K562 (cell line): ENCODE measurements at regions not wholly inside any gene's neighbourhood (a gene's known extent, or its start where the extent isn't known, plus 50 kb on each side); places are given as distances from the start of the nearest gene placed in this dataset.

Source experiments
- CEBPG ChIP-seq, 3 experiments: fragments of 200-800 bp in 1 of 3; sonication (Bioruptor generic) in 1 of 3; sonication (generic) in 1 of 3; formaldehyde crosslinking in 1 of 3; IDR thresholded peaks in 2 of 3; conservative IDR thresholded peaks in 1 of 3; 2 replicates each; pipeline versions ENCODE4 v1.6.1 to v1.8.0; 2016 to 2022; ENCODE audit warnings: missing compliant biosample characterization in 2 of 3, missing genetic modification characterization in 2 of 3, mild to moderate bottlenecking in 1 of 3, missing genetic modification reagents in 1 of 3
- CXXC5 ChIP-seq: fragments of 250-450 bp; sonication (Bioruptor Pico); IDR thresholded peaks from 2 replicates; pipeline ENCODE4 v1.8.0; 2022; ENCODE audit warnings: inconsistent platforms, mild to moderate bottlenecking, moderate library complexity
- ETV5 ChIP-seq: sonication (generic); formaldehyde crosslinking; IDR thresholded peaks from 2 replicates; pipeline ENCODE4 v1.4.0; 2020; ENCODE audit warnings: low read depth, mild to moderate bottlenecking, missing genetic modification reagents
- ILF3 ChIP-seq: fragments of 450-650 bp; IDR thresholded peaks from 2 replicates; pipeline ENCODE4 v1.6.1; 2018; ENCODE audit warnings: antibody characterized with exemption, mild to moderate bottlenecking, moderate library complexity, borderline replicate concordance
- KDM2B ChIP-seq: fragments of 250-450 bp; sonication (Bioruptor Pico); IDR thresholded peaks from 2 replicates; pipeline ENCODE4 v1.8.0; 2021; ENCODE audit warnings: mild to moderate bottlenecking, moderate library complexity
- MAZ ChIP-seq, 2 experiments: fragments of 450-650 bp in 1 of 2; sonication (generic) in 1 of 2; formaldehyde crosslinking; IDR thresholded peaks in 1 of 2; conservative IDR thresholded peaks in 1 of 2; 2 replicates each; pipeline versions ENCODE4 v1.4.0 to v1.5.0; 2020; ENCODE audit warnings: mild to moderate bottlenecking in 1 of 2, missing genetic modification reagents in 1 of 2
- MTA1 ChIP-seq: fragments of 450-650 bp; IDR thresholded peaks from 2 replicates; pipeline ENCODE4 v1.6.1; 2017; ENCODE audit warnings: borderline replicate concordance
- POLR2A ChIP-seq: fragments of 450-650 bp; conservative IDR thresholded peaks from 2 replicates; pipeline ENCODE4 v1.6.1; 2016
- SMAD2 ChIP-seq: fragments of 150-350 bp; IDR thresholded peaks from 2 replicates; pipeline ENCODE4 v1.6.1; 2014; ENCODE audit warnings: low read depth, mild to moderate bottlenecking, low read length
- ZNF551 ChIP-seq: fragments of 250-450 bp; sonication (Bioruptor Pico); IDR thresholded peaks from 2 replicates; pipeline ENCODE4 v1.5.0; 2021; ENCODE audit warnings: mild to moderate bottlenecking, moderate library complexity
- ZNF583 ChIP-seq: fragments of 250-450 bp; sonication (Bioruptor Pico); IDR thresholded peaks from 2 replicates; pipeline ENCODE4 v1.4.0; 2020
- TF ChIP-seq, protein P1 (sequence below): sonication (generic); formaldehyde crosslinking; IDR thresholded peaks from 2 replicates; pipeline ENCODE4 v1.9.0; 2022; ENCODE audit warnings: mild to moderate bottlenecking, missing genetic modification reagents
- TF ChIP-seq, protein P2 (sequence below), 3 experiments: IDR thresholded peaks in 2 of 3; conservative IDR thresholded peaks in 1 of 3; 2 replicates each; pipeline ENCODE4 v1.5.1; 2011 to 2012; ENCODE audit warnings: low read length in 3 of 3, mild to moderate bottlenecking in 3 of 3, control low read depth in 2 of 3, improper control_type of control experiment in 1 of 3, inconsistent platforms in 1 of 3, low read depth in 1 of 3, mixed read lengths in 1 of 3, moderate library complexity in 1 of 3; ENCODE audit not compliant: insufficient read depth in 2 of 3
- TF ChIP-seq, protein P3 (sequence below): fragments of 150-350 bp; IDR thresholded peaks from 2 replicates; pipeline ENCODE4 v1.6.1; 2014; ENCODE audit warnings: low read depth, mild to moderate bottlenecking, low read length, borderline replicate concordance

DNA sequence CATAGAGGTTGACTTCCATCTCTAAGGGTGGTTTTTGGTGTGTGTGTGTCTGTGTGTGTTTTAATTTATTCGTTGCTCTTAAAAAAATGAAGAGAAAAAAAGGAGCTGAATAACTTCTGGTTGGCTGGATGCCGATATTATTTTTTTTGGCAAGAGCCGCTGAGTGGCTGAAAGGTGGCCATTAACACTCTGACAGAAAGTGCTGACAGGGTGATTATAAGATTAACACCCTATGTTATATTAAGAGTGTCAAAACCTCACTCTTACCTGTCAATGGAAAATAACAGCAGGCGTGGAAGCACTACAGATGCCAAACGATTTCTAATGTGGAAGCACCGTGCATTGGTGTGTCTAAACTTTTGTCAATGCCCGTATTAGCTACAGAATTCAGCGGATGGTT lies 622.5 kb downstream of the ANKRD50 start:
- TF ChIP-seq, protein P1, sequence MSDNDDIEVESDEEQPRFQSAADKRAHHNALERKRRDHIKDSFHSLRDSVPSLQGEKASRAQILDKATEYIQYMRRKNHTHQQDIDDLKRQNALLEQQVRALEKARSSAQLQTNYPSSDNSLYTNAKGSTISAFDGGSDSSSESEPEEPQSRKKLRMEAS (CRISPR knock-in tag): no peak
- TF ChIP-seq SMAD2 (no peak), POLR2A (no peak), MTA1 (no peak), MAZ (CRISPR knock-in tag; conservative IDR thresholded peaks at IDR 0.05 in 1 of 2, IDR thresholded peaks at IDR 0.05 in 1 of 2) (no peak), ILF3 (no peak), CXXC5 (no peak), ZNF551 (no peak), ZNF583 (CRISPR knock-in tag) (no peak), KDM2B (CRISPR knock-in tag) (no peak), CEBPG (CRISPR knock-in tag; IDR thresholded peaks at IDR 0.05) (no peak), CEBPG (tag; conservative IDR thresholded peaks at IDR 0.05 in 1 of 2, IDR thresholded peaks at IDR 0.05 in 1 of 2) (no peak), ETV5 (CRISPR knock-in tag) (no peak)
- TF ChIP-seq, protein P2, sequence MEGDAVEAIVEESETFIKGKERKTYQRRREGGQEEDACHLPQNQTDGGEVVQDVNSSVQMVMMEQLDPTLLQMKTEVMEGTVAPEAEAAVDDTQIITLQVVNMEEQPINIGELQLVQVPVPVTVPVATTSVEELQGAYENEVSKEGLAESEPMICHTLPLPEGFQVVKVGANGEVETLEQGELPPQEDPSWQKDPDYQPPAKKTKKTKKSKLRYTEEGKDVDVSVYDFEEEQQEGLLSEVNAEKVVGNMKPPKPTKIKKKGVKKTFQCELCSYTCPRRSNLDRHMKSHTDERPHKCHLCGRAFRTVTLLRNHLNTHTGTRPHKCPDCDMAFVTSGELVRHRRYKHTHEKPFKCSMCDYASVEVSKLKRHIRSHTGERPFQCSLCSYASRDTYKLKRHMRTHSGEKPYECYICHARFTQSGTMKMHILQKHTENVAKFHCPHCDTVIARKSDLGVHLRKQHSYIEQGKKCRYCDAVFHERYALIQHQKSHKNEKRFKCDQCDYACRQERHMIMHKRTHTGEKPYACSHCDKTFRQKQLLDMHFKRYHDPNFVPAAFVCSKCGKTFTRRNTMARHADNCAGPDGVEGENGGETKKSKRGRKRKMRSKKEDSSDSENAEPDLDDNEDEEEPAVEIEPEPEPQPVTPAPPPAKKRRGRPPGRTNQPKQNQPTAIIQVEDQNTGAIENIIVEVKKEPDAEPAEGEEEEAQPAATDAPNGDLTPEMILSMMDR (IDR thresholded peaks at IDR 0.05 in 2 of 3, conservative IDR thresholded peaks at IDR 0.05 in 1 of 3; ENCODE audit: insufficient read depth in 2 of 3, low read depth in 1 of 3, low read length in 3 of 3): no peak
- TF ChIP-seq, protein P3, sequence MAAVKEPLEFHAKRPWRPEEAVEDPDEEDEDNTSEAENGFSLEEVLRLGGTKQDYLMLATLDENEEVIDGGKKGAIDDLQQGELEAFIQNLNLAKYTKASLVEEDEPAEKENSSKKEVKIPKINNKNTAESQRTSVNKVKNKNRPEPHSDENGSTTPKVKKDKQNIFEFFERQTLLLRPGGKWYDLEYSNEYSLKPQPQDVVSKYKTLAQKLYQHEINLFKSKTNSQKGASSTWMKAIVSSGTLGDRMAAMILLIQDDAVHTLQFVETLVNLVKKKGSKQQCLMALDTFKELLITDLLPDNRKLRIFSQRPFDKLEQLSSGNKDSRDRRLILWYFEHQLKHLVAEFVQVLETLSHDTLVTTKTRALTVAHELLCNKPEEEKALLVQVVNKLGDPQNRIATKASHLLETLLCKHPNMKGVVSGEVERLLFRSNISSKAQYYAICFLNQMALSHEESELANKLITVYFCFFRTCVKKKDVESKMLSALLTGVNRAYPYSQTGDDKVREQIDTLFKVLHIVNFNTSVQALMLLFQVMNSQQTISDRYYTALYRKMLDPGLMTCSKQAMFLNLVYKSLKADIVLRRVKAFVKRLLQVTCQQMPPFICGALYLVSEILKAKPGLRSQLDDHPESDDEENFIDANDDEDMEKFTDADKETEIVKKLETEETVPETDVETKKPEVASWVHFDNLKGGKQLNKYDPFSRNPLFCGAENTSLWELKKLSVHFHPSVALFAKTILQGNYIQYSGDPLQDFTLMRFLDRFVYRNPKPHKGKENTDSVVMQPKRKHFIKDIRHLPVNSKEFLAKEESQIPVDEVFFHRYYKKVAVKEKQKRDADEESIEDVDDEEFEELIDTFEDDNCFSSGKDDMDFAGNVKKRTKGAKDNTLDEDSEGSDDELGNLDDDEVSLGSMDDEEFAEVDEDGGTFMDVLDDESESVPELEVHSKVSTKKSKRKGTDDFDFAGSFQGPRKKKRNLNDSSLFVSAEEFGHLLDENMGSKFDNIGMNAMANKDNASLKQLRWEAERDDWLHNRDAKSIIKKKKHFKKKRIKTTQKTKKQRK: no peak
